ENCODE measurements at regions not wholly inside any gene's neighbourhood (a gene's known extent, or its start where the extent isn't known, plus 50 kb on each side); places are given as distances from the start of the nearest gene placed in this dataset.

DNA sequence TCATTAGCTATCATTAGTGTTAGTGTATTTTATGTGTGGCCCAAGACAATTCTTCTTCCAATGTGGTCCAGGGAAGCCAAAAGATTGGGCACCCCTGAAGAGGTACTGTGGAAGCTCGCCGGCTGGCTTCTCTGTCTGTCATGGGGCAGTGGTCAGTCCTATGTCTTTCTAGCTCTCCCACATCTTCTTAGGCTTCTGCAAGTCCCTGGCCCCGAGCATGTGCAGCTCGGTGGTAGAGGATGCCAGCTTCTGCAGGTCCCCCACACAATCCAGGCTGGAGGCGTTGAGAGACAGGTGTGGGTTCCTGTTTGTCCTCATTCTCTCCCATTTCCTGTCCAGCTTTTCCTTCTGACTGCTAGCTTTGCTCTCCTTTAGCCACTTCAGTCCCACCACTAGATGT lies 134.1 kb upstream of the NALF2 start:
- TF ChIP-seq POLR2AphosphoS5 (IDR thresholded peaks at IDR 0.05) (no peak), POLR2A (IDR thresholded peaks at IDR 0.05) (no peak), EP300 (IDR thresholded peaks at IDR 0.05) (no peak)
- TF ChIP-seq, protein P1, sequence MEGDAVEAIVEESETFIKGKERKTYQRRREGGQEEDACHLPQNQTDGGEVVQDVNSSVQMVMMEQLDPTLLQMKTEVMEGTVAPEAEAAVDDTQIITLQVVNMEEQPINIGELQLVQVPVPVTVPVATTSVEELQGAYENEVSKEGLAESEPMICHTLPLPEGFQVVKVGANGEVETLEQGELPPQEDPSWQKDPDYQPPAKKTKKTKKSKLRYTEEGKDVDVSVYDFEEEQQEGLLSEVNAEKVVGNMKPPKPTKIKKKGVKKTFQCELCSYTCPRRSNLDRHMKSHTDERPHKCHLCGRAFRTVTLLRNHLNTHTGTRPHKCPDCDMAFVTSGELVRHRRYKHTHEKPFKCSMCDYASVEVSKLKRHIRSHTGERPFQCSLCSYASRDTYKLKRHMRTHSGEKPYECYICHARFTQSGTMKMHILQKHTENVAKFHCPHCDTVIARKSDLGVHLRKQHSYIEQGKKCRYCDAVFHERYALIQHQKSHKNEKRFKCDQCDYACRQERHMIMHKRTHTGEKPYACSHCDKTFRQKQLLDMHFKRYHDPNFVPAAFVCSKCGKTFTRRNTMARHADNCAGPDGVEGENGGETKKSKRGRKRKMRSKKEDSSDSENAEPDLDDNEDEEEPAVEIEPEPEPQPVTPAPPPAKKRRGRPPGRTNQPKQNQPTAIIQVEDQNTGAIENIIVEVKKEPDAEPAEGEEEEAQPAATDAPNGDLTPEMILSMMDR (IDR thresholded peaks at IDR 0.05): no peak
- no peak overlapping the region for H3K27ac ChIP-seq
- DNase-seq: no peak
- H3K36me3 ChIP-seq: no peaks in the 10 kb centered on the region
- H3K4me3 ChIP-seq: no peak overlapping the region
- WGBS, 2 donors: 76 to 84% methylated on average over 2 to 5 of the region's 5 CpGs
- no peaks in the 10 kb centered on the region for H3K27me3 ChIP-seq
- no peaks in the 10 kb centered on the region for H3K9me3 ChIP-seq
- H3K4me1 ChIP-seq: no peaks in the 10 kb centered on the region
- ATAC-seq (ENCODE audit: low FRiP score in 2 of 2): no peak

DNA sequence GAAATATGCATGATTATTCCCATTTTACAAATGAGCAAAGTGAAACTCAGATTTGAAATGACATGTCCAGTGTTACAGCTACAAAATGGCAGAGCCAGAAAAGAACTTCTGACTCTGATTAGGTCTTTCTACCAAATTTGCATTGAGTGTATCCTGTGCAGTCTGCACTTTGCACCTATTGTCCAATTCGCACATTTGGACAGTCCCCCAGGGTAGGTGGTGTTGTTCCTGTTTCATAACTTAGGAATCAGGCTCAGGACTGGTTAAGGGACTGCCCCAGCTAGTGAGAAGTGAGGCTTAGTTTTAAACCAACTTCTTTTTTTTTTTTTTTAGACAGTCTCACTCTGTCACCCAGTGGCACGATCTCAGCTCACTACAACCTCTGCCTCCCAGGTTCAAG lies 137.9 kb upstream of the NALF2 start:
- Histone ChIP-seq H3K9me3 (no peaks in the 10 kb centered on the region), H3K4me1 (no peaks in the 10 kb centered on the region), H3K27ac (no peak overlapping the region), H3K27me3 (no peaks in the 10 kb centered on the region), H3K36me3 (no peaks in the 10 kb centered on the region), H3K4me3 (no peak overlapping the region)
- no peak for DNase-seq
- no peak for ATAC-seq (ENCODE audit: low FRiP score in 2 of 2)
- 79 to 96% methylated on average over 2 of the region's 2 CpGs for WGBS, 2 donors
- no peak for TF ChIP-seq EP300 (IDR thresholded peaks at IDR 0.05)
- TF ChIP-seq POLR2AphosphoS5 (IDR thresholded peaks at IDR 0.05): no peak
- no peak for TF ChIP-seq POLR2A (IDR thresholded peaks at IDR 0.05)
- TF ChIP-seq, protein P1 (IDR thresholded peaks at IDR 0.05): no peak

GRCh38 chrX:69365755-69366154 lies 138.4 kb upstream of the NALF2 start:
- no peak for DNase-seq
- Histone ChIP-seq H3K36me3 (no peaks in the 10 kb centered on the region), H3K9me3 (no peaks in the 10 kb centered on the region), H3K4me1 (no peaks in the 10 kb centered on the region), H3K27ac (no peak overlapping the region), H3K4me3 (no peak overlapping the region), H3K27me3 (no peaks in the 10 kb centered on the region)
- TF ChIP-seq POLR2AphosphoS5 (IDR thresholded peaks at IDR 0.05): no peak
- no peak for TF ChIP-seq EP300 (IDR thresholded peaks at IDR 0.05)
- TF ChIP-seq, protein P1 (IDR thresholded peaks at IDR 0.05): no peak
- no peak for TF ChIP-seq POLR2A (IDR thresholded peaks at IDR 0.05)
- 82% methylated on average over 1 of the region's 1 CpG; no CpG with 5 or more reads in 1 of the 2 donors for WGBS, 2 donors
- ATAC-seq (ENCODE audit: low FRiP score in 2 of 2): no peak

GRCh38 chrX:69365349-69365748 lies 138.8 kb upstream of the NALF2 start:
- Histone ChIP-seq H3K4me1 (no peaks in the 10 kb centered on the region), H3K27me3 (no peaks in the 10 kb centered on the region), H3K4me3 (no peak overlapping the region), H3K36me3 (no peaks in the 10 kb centered on the region), H3K27ac (no peak overlapping the region), H3K9me3 (no peaks in the 10 kb centered on the region)
- WGBS, 2 donors: 69% methylated on average over 1 of the region's 1 CpG; no CpG with 5 or more reads in 1 of the 2 donors
- ATAC-seq (ENCODE audit: low FRiP score in 2 of 2) (no peak), DNase-seq (no peak)
- no peak for TF ChIP-seq POLR2A (IDR thresholded peaks at IDR 0.05)
- no peak for TF ChIP-seq EP300 (IDR thresholded peaks at IDR 0.05)
- TF ChIP-seq POLR2AphosphoS5 (IDR thresholded peaks at IDR 0.05): no peak
- TF ChIP-seq, protein P1 (IDR thresholded peaks at IDR 0.05): no peak

DNA sequence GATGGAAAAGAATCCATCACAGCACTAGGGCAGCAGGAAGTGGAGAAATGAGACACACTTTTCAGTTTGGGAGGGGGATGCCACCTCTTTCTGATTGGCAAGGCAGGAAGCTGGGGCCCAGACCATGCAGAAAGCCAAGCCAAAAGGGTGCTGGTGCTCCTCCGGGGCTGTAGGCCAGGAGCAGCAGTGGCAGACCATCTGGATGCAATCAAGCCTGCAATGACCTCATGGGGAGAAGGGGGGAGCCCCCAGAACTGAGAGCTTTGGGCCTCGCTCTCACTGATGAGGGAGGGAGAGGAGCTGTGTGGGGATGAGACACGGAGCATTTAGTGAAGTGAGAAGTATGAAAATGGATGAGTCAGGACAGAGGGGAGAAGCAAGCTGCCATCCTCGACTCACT lies 141.3 kb upstream of the NALF2 start:
- 20 to 42% methylated on average over 1 to 4 of the region's 4 CpGs for WGBS, 2 donors
- Histone ChIP-seq H3K4me3 (no peak overlapping the region), H3K27ac (no peak overlapping the region), H3K4me1 (no peaks in the 10 kb centered on the region), H3K9me3 (no peaks in the 10 kb centered on the region), H3K36me3 (no peaks in the 10 kb centered on the region), H3K27me3 (no peaks in the 10 kb centered on the region)
- ATAC-seq (ENCODE audit: low FRiP score in 2 of 2): peak; percentile 15 to 79
- DNase-seq: no peak
- TF ChIP-seq, protein P1 (IDR thresholded peaks at IDR 0.05): no peak
- TF ChIP-seq EP300 (IDR thresholded peaks at IDR 0.05) (no peak), POLR2AphosphoS5 (IDR thresholded peaks at IDR 0.05) (no peak), POLR2A (IDR thresholded peaks at IDR 0.05) (no peak)

Measured in upper lobe of left lung (tissue), 6 donors.